ENCODE measurements at regions not wholly inside any gene's neighbourhood (a gene's known extent, or its start where the extent isn't known, plus 50 kb on each side); places are given as distances from the start of the nearest gene placed in this dataset.

DNA sequence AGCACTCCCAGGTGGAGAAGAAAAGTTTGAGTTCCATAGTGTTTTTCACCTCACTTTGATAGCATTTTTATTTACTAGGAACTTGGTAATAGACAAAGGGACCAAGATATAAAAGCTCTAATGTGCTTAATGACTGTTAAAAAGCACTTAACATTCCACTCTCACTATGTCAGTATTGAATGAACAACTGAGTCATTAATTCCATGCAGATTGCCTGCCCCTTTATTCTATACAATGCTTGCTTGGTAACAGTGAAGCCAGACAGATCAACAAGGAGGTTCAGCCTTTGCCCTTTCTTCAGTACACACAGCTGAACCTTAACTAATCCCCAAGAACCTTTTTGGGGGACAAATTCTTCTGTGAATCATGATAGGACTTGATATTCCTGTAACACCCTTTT is 425.5 kb downstream of the NUF2 start:
- TF ChIP-seq POLR2A (IDR thresholded peaks at IDR 0.05; ENCODE audit: low read depth) (no peak), EP300 (IDR thresholded peaks at IDR 0.05) (no peak)
- TF ChIP-seq, protein P1, sequence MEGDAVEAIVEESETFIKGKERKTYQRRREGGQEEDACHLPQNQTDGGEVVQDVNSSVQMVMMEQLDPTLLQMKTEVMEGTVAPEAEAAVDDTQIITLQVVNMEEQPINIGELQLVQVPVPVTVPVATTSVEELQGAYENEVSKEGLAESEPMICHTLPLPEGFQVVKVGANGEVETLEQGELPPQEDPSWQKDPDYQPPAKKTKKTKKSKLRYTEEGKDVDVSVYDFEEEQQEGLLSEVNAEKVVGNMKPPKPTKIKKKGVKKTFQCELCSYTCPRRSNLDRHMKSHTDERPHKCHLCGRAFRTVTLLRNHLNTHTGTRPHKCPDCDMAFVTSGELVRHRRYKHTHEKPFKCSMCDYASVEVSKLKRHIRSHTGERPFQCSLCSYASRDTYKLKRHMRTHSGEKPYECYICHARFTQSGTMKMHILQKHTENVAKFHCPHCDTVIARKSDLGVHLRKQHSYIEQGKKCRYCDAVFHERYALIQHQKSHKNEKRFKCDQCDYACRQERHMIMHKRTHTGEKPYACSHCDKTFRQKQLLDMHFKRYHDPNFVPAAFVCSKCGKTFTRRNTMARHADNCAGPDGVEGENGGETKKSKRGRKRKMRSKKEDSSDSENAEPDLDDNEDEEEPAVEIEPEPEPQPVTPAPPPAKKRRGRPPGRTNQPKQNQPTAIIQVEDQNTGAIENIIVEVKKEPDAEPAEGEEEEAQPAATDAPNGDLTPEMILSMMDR (IDR thresholded peaks at IDR 0.05) = no peak
